ENCODE measurements at regions not wholly inside any gene's neighbourhood (a gene's known extent, or its start where the extent isn't known, plus 50 kb on each side); places are given as distances from the start of the nearest gene placed in this dataset.
"Not testable (repeated sequence)": the region's sequence is repeated elsewhere in the genome, so short reads cannot be mapped to it uniquely, and the experiment has no call there.

- no peak for DNase-seq
Observed at GRCh38 chr7:118938845-118939244, 714.3 kb downstream of the ANKRD7 start.

- DNase-seq: no peak
Observed at GRCh38 chr7:118944271-118944670, 719.8 kb downstream of the ANKRD7 start.

GRCh38 chr7:118945911-118946682, 721.6 kb downstream of the ANKRD7 start:
- no peak for DNase-seq

- no peak for DNase-seq
Observed at GRCh38 chr7:118948508-118948907, 724.0 kb downstream of the ANKRD7 start.

- DNase-seq: no peak
Observed at GRCh38 chr7:118949031-118949430, 724.5 kb downstream of the ANKRD7 start.

- DNase-seq: not testable (repeated sequence)
Observed at GRCh38 chr7:118956285-118956684, 731.8 kb downstream of the ANKRD7 start.

GRCh38 chr7:118969370-118969769, 744.9 kb downstream of the ANKRD7 start:
- DNase-seq: no peak

- DNase-seq: no peak
Observed at GRCh38 chr7:118971706-118972105, 747.2 kb downstream of the ANKRD7 start.

GRCh38 chr7:118974836-118975235, 750.3 kb downstream of the ANKRD7 start:
- no peak for DNase-seq

- DNase-seq: no peak
Observed at GRCh38 chr7:118995350-118995749, 770.8 kb downstream of the ANKRD7 start.

GRCh38 chr7:119007236-119007635, 782.7 kb downstream of the ANKRD7 start:
- DNase-seq: peak; percentile 6 to 61 (median 30)

GRCh38 chr7:119010635-119011034, 786.1 kb downstream of the ANKRD7 start:
- no peak for DNase-seq

GRCh38 chr7:119026391-119026790, 801.9 kb downstream of the ANKRD7 start:
- no peak for DNase-seq

GRCh38 chr7:119028736-119029135, 804.2 kb downstream of the ANKRD7 start:
- no peak for DNase-seq

GRCh38 chr7:119032136-119032535, 807.6 kb downstream of the ANKRD7 start:
- DNase-seq: not testable (repeated sequence)

- DNase-seq: no peak
Observed at GRCh38 chr7:119033641-119034040, 809.1 kb downstream of the ANKRD7 start.

GRCh38 chr7:119037941-119038340, 813.4 kb downstream of the ANKRD7 start:
- no peak for DNase-seq

- DNase-seq: no peak
Observed at GRCh38 chr7:119046068-119046467, 821.6 kb downstream of the ANKRD7 start.

- no peak for DNase-seq
Observed at GRCh38 chr7:119065966-119066365, 841.5 kb downstream of the ANKRD7 start.

GRCh38 chr7:119086026-119086425, 861.5 kb downstream of the ANKRD7 start:
- DNase-seq: no peak

GRCh38 chr7:119090851-119091250, 866.3 kb downstream of the ANKRD7 start:
- DNase-seq: no peak

GRCh38 chr7:119096683-119097082, 872.2 kb downstream of the ANKRD7 start:
- DNase-seq: no peak

GRCh38 chr7:119100611-119101258, 876.2 kb downstream of the ANKRD7 start:
- not testable (repeated sequence) for DNase-seq

GRCh38 chr7:119102291-119102690, 877.8 kb downstream of the ANKRD7 start:
- DNase-seq: no peak

Measured in muscle of back (tissue), 3 donors.